ENCODE measurements at regions not wholly inside any gene's neighbourhood (a gene's known extent, or its start where the extent isn't known, plus 50 kb on each side); places are given as distances from the start of the nearest gene placed in this dataset.

- peak overlapping the region; percentile 22; the same call in 1 of the 2 replicates for H3K4me2 ChIP-seq (ENCODE audit: low read depth, low read length)
These were observed 58.7 kb upstream of the SMOX start for GRCh38 chr20:4089756-4090487.

More at GRCh38 chr20:4089756-4090487, 58.7 kb upstream of the SMOX start:
- H3K9ac ChIP-seq (ENCODE audit: low read depth, low read length) = no peak overlapping the region; the same call in 1 of the 2 replicates
- peak overlapping the region; percentile 53 for H3K4ac ChIP-seq (ENCODE audit: low read depth, low read length)
- H2BK20ac ChIP-seq (ENCODE audit: low read depth, low read length) = peak overlapping the region; percentile 30; the same call in 1 of the 2 replicates
- BruUV-seq (replicated peaks) = no TSS peak
- H2BK120ac ChIP-seq (ENCODE audit: low read depth, low read length) = peak overlapping the region; percentile 54
- intact Hi-C loops (cut with micrococcal nuclease) = loop anchor here (5.0 to 10.0 kb wide), 2 partner anchors 158 to 415 kb away; no protein-coding TSS in a partner anchor
- peak overlapping the region; percentile 81 for H2BK15ac ChIP-seq (ENCODE audit: low read depth, low read length)
- H3K4me1 ChIP-seq (ENCODE audit: control insufficient read depth, insufficient read depth, low read length) = peaks cover 18% of the 10 kb centered on the region
- peak; percentile 46 for TF ChIP-seq CEBPB (IDR thresholded peaks at IDR 0.05; ENCODE audit: low read depth, low read length)
- no peak for TF ChIP-seq FOS (IDR thresholded peaks at IDR 0.05; ENCODE audit: low read depth, low read length)
- TF ChIP-seq MXI1 (IDR thresholded peaks at IDR 0.05; ENCODE audit: borderline replicate concordance, low read depth, low read length) = no peak
- no peak for TF ChIP-seq RAD21 (IDR thresholded peaks at IDR 0.05; ENCODE audit: low read length)
- TF ChIP-seq ELK1 (IDR thresholded peaks at IDR 0.05; ENCODE audit: borderline replicate concordance, low read depth, low read length) = no peak
- H3K36me3 ChIP-seq (ENCODE audit: control insufficient read depth, insufficient read depth, low read length) = no peaks in the 10 kb centered on the region
- CTCF ChIA-PET = interaction anchor here (1.2 kb wide), 1 partner anchor 196 kb away, joined by 3 read pairs; no protein-coding TSS in a partner anchor
- H3K18ac ChIP-seq (ENCODE audit: low read depth, low read length) = peak overlapping the region; percentile 20; the same call in 1 of the 2 replicates
- peak overlapping the region; percentile 65 for H2AK5ac ChIP-seq (ENCODE audit: low read depth, low read length)
- H3K27ac ChIP-seq (ENCODE audit: insufficient read depth, low read length) = peak overlapping the region; percentile 19; the same call in 1 of the 2 replicates
- no peak overlapping the region for H3K56ac ChIP-seq (ENCODE audit: extremely low read depth, insufficient read depth, low read length)
- H3K79me1 ChIP-seq (ENCODE audit: low read depth in 1 of 2, low read length in 2 of 2) = peaks cover 0 to 15% of the 10 kb centered on the region in 2 experiments; a peak in 2 of 4 replicates
- H3K9me3 ChIP-seq (ENCODE audit: control insufficient read depth, insufficient read depth, low read length) = no peaks in the 10 kb centered on the region
- H2AK9ac ChIP-seq (replicated peaks; ENCODE audit: low read depth, low read length, poor library complexity) = no peak overlapping the region
- H4K8ac ChIP-seq (ENCODE audit: low read depth in 2 of 2, low read length in 2 of 2) = peak overlapping the region in 1 of 2 experiments; percentile 67; a peak in 3 of 4 replicates
- peak; percentile 70 for DNase-seq
- H3K4me3 ChIP-seq (ENCODE audit: insufficient read depth, low read depth, low read length) = no peak overlapping the region
- H3K23ac ChIP-seq (ENCODE audit: low read depth, low read length) = no peak overlapping the region
- H4K20me1 ChIP-seq (ENCODE audit: insufficient read depth, low read length) = no peaks in the 10 kb centered on the region
- peak overlapping the region; percentile 71 for H2BK5ac ChIP-seq (ENCODE audit: low read depth, low read length, poor library complexity, severe bottlenecking)
- dilution Hi-C loops (cut with HindIII; ENCODE audit: low sequenced_read_pairs, unreplicated experiment) = loop anchor here (10.0 kb wide), 1 partner anchor 65 kb away; no protein-coding TSS in a partner anchor
- peak overlapping the region; percentile 49 for H4K91ac ChIP-seq (ENCODE audit: insufficient read depth, low read depth, low read length)
- in situ Hi-C loops (cut with MboI; ENCODE audit: low sequenced_read_pairs) = loop anchor here (10.0 kb wide), 2 partner anchors 195 to 305 kb away; partner anchors contain the start of genes CENPB and SPEF1
- 0 out of 2 replicates have a peak overlapping the region, but pooled peaks have one; percentile 2 for H4K5ac ChIP-seq (ENCODE audit: low read depth, low read length)
- WGBS, 2 experiments (ENCODE audit: extremely low coverage in 2 of 2, insufficient read length in 1 of 2) = 89% methylated on average over 4 of the region's 11 CpGs; no CpG with 5 or more reads in 1 of the 2 experiments
- ATAC-seq (ENCODE audit: low read depth) = no peak
- POLR2A ChIA-PET (ENCODE audit: unreplicated experiment) = no interaction called here
- H3K27me3 ChIP-seq (ENCODE audit: control insufficient read depth, insufficient read depth, low read length) = no peaks in the 10 kb centered on the region
- H3K9me1 ChIP-seq (ENCODE audit: insufficient read depth, low read length) = peaks cover 18% of the 10 kb centered on the region
- peak overlapping the region; percentile 38 for H2AFZ ChIP-seq (replicated peaks; ENCODE audit: low read length, poor library complexity)
- H3K14ac ChIP-seq (replicated peaks; ENCODE audit: low read depth, low read length) = peak overlapping the region; percentile 61
